HepG2 (cell line): ENCODE measurements at regions not wholly inside any gene's neighbourhood (a gene's known extent, or its start where the extent isn't known, plus 50 kb on each side); places are given as distances from the start of the nearest gene placed in this dataset.

Experiments used
- ATAC-seq: fragments of 200-7000 bp; cut with Tn5 transposase; 3 replicates; pipeline ENCODE4 v1.9.1; 2020; ENCODE audit warnings: mild to moderate bottlenecking, moderate library complexity
- BruUV-seq: library from RNA; stranded (reverse); fragments of 400-500 nt; replicated peaks from 2 replicates; lab custom pipeline; 2021; lab: Mats Ljungman, UMichigan
- CTCF ChIA-PET: fragments of 300-600 bp; formaldehyde crosslinking; extraction: SDS; loops from one replicate; lab custom pipeline; 2021; ENCODE audit warnings: low total read pairs, inconsistent platforms, low intra/inter-chr PET ratio; lab: Yijun Ruan, JAX
- POLR2A ChIA-PET: fragments of 350-600 bp; sonication (Branson Sonifier 250); formaldehyde crosslinking; loops from one replicate; lab custom pipeline; 2020; ENCODE audit warnings: antibody characterized with exemption, inconsistent platforms; lab: Yijun Ruan, JAX
- DNase-seq: peaks from one replicate; pipeline ENCODE4 v3.0.0-alpha.2; 2015; ENCODE audit warnings: low spot score
- FAIRE-seq: peaks from 3 replicates; lab custom pipeline; 2011; peaks lifted over from hg19 to GRCh38; lab: Jason Lieb, UNC
- H2AFZ ChIP-seq: one replicate; pipeline ENCODE4 v1.6.1; 2011; ENCODE audit warnings: low read length, inconsistent platforms
- H3K27ac ChIP-seq: fragments of 300-600 bp; 3 replicates; pipeline ENCODE4 v1.8.0; 2011; ENCODE audit warnings: mixed run types, mild to moderate bottlenecking, mixed read lengths, low read length, inconsistent platforms; ENCODE audit not compliant: insufficient read depth; ENCODE audit errors: extremely low read length
- H3K27me3 ChIP-seq, 2 experiments: fragments of 200-600 bp in 1 of 2; 2 replicates in 1 of 2; 3 replicates in 1 of 2; pipeline versions ENCODE4 v1.6.0 to v1.8.0; 2011; ENCODE audit warnings: low read length in 2 of 2, mild to moderate bottlenecking in 2 of 2, moderate library complexity in 2 of 2, inconsistent platforms in 1 of 2; ENCODE audit not compliant: insufficient read depth in 2 of 2, control insufficient read depth in 1 of 2
- H3K36me3 ChIP-seq, 2 experiments: fragments of 200-600 bp in 1 of 2; replicated peaks in 1 of 2; 2 replicates in 1 of 2; 3 replicates in 1 of 2; pipeline versions ENCODE4 v1.5.1 to v1.8.0; 2011; ENCODE audit warnings: low read length in 2 of 2, inconsistent platforms in 1 of 2; ENCODE audit not compliant: insufficient read depth in 2 of 2, control insufficient read depth in 1 of 2
- H3K4me1 ChIP-seq: 2 replicates; pipeline ENCODE4 v1.5.1; 2012; ENCODE audit warnings: low read length, inconsistent platforms; ENCODE audit not compliant: insufficient read depth
- H3K4me2 ChIP-seq: 2 replicates; pipeline ENCODE4 v1.6.0; 2011; ENCODE audit warnings: low read depth, low read length, inconsistent platforms
- H3K4me3 ChIP-seq, 3 experiments: fragments of 200-600 bp in 1 of 3; sonication (generic), shearing (Covaris generic) in 1 of 3; replicated peaks in 1 of 3; 2 replicates each; pipeline ENCODE4 v1.5.1; 2011 to 2016; ENCODE audit warnings: low read length in 3 of 3, inconsistent platforms in 2 of 3, low read depth in 2 of 3, mild to moderate bottlenecking in 2 of 3, control low read depth in 1 of 3, mixed read lengths in 1 of 3; ENCODE audit not compliant: insufficient read depth in 1 of 3
- H3K79me2 ChIP-seq: one replicate; pipeline ENCODE4 v1.6.1; 2011; ENCODE audit warnings: low read length, inconsistent platforms; ENCODE audit not compliant: insufficient read depth
- H3K9ac ChIP-seq: 2 replicates; pipeline ENCODE4 v1.6.0; 2011; ENCODE audit warnings: mild to moderate bottlenecking, low read depth, low read length, inconsistent platforms; ENCODE audit not compliant: insufficient read depth
- H3K9me3 ChIP-seq: 2 replicates; pipeline ENCODE4 v1.5.1; 2012; ENCODE audit warnings: mild to moderate bottlenecking, low read length
- H4K20me1 ChIP-seq: 2 replicates; pipeline ENCODE4 v1.6.0; 2011; ENCODE audit warnings: inconsistent platforms, mild to moderate bottlenecking, low read length, moderate library complexity; ENCODE audit not compliant: insufficient read depth
- ATF5 ChIP-seq: sonication (generic); formaldehyde crosslinking; IDR thresholded peaks from 2 replicates; pipeline ENCODE4 v1.4.0; 2020; ENCODE audit warnings: mild to moderate bottlenecking, low read depth, missing genetic modification reagents
- HINFP ChIP-seq: sonication (generic); formaldehyde crosslinking; IDR thresholded peaks from 2 replicates; pipeline ENCODE4 v1.4.0; 2020; ENCODE audit warnings: low read depth, mild to moderate bottlenecking, missing genetic modification reagents
- HOXA3 ChIP-seq: sonication (generic); formaldehyde crosslinking; IDR thresholded peaks from 2 replicates; pipeline ENCODE4 v1.5.0; 2020; ENCODE audit warnings: missing genetic modification reagents
- IRF1 ChIP-seq: sonication (generic); formaldehyde crosslinking; IDR thresholded peaks from 2 replicates; pipeline ENCODE4 v1.4.0; 2020; ENCODE audit warnings: low read depth, mild to moderate bottlenecking, missing genetic modification reagents
- MYC ChIP-seq: sonication (generic); formaldehyde crosslinking; IDR thresholded peaks from 2 replicates; pipeline ENCODE4 v1.9.0; 2021; ENCODE audit warnings: missing genetic modification reagents, borderline replicate concordance
- PCBP2 ChIP-seq: fragments of 200-400 bp; formaldehyde crosslinking; optimal IDR thresholded peaks from 2 replicates; pipeline ENCODE3; 2018; ENCODE audit warnings: low read length, low read depth; ENCODE audit not compliant: poor library complexity, severe bottlenecking
- PHB2 ChIP-seq: fragments of 450-650 bp; IDR thresholded peaks from 2 replicates; pipeline ENCODE4 v1.6.1; 2018; ENCODE audit not compliant: partially characterized antibody
- PHF5A ChIP-seq: IDR thresholded peaks from one replicate; pipeline ENCODE4 v1.6.1; 2018; ENCODE audit warnings: low read depth, missing genetic modification reagents; ENCODE audit not compliant: unreplicated experiment
- RXRA ChIP-seq: sonication (generic); formaldehyde crosslinking; IDR thresholded peaks from 2 replicates; pipeline ENCODE4 v1.5.1; 2020; ENCODE audit warnings: missing genetic modification reagents
- SMYD3 ChIP-seq: sonication (generic); formaldehyde crosslinking; IDR thresholded peaks from 2 replicates; pipeline ENCODE4 v1.8.1; 2023; ENCODE audit warnings: mild to moderate bottlenecking, missing genetic modification reagents
- ZFP82 ChIP-seq: sonication (generic); formaldehyde crosslinking; IDR thresholded peaks from 2 replicates; pipeline ENCODE4 v1.5.1; 2020; ENCODE audit warnings: mild to moderate bottlenecking, missing genetic modification reagents, borderline replicate concordance
- ZNF205 ChIP-seq: IDR thresholded peaks from 2 replicates; pipeline ENCODE4 v1.6.1; 2018; ENCODE audit warnings: missing biosample characterization, missing genetic modification reagents
- ZNF234 ChIP-seq: sonication (generic); formaldehyde crosslinking; conservative IDR thresholded peaks from 2 replicates; pipeline ENCODE4 v1.5.1; 2020; ENCODE audit warnings: mild to moderate bottlenecking, missing genetic modification reagents
- ZNF501 ChIP-seq: sonication (generic); formaldehyde crosslinking; IDR thresholded peaks from 2 replicates; pipeline ENCODE4 v1.5.1; 2020; ENCODE audit warnings: mild to moderate bottlenecking, moderate library complexity, missing genetic modification reagents
- ZNF660 ChIP-seq: sonication (generic); formaldehyde crosslinking; IDR thresholded peaks from 2 replicates; pipeline ENCODE4 v1.5.1; 2020; ENCODE audit warnings: mild to moderate bottlenecking, low read depth, missing genetic modification reagents, borderline replicate concordance
- ZNF724P ChIP-seq: sonication (generic); formaldehyde crosslinking; IDR thresholded peaks from 2 replicates; pipeline ENCODE4 v1.8.0; 2022; ENCODE audit warnings: missing genetic modification reagents, borderline replicate concordance
- ZNF891 ChIP-seq: sonication (generic); formaldehyde crosslinking; IDR thresholded peaks from 2 replicates; pipeline ENCODE4 v1.5.0; 2020; ENCODE audit warnings: mild to moderate bottlenecking, missing genetic modification reagents
- WGBS: methylation state at CpG from one replicate; pipeline ENCODE4 v1.1.6; 2017; ENCODE audit warnings: low lambda C conversion rate; 5-methylcytosine and 5-hydroxymethylcytosine counted together
- in situ Hi-C: cut with HindIII; loops from 2 replicates; pipeline ENCODE4 v1.10.0; 2017; ENCODE audit warnings: low pct_unique_long_range_greater_than_20kb; ENCODE audit not compliant: extremely low pct_ligation_motif_present
- intact Hi-C: fragments of 100-400 bp; cut with micrococcal nuclease; formaldehyde crosslinking; loops from one replicate; pipeline ENCODE4 v1.10.0; 2022; ENCODE audit not compliant: unreplicated experiment

- POLR2A ChIA-PET = no interaction called here
- TF ChIP-seq RXRA (CRISPR knock-in tag) (no peak), ZNF891 (CRISPR knock-in tag) (no peak), ZNF660 (CRISPR knock-in tag) (no peak), ZNF724P (CRISPR knock-in tag) (no peak), PHF5A (CRISPR knock-in tag) (no peak), IRF1 (CRISPR knock-in tag) (no peak), HOXA3 (no peak), ZNF501 (no peak), PCBP2 (no peak), HINFP (CRISPR knock-in tag) (no peak), SMYD3 (CRISPR knock-in tag) (no peak), PHB2 (no peak), ZNF205 (CRISPR knock-in tag) (no peak), ATF5 (CRISPR knock-in tag) (no peak), ZFP82 (no peak), MYC (no peak), ZNF234 (CRISPR knock-in tag) (no peak)
- in situ Hi-C loops (no loop called here), intact Hi-C loops (no loop called here)
- H3K4me2 ChIP-seq = no peak overlapping the region
- WGBS = 16% methylated on average over 2 of the region's 2 CpGs
- H3K27me3 ChIP-seq = no peaks in the 10 kb centered on the region; a peak in 1 of 5 replicates
- BruUV-seq = no TSS peak
- no peaks in the 10 kb centered on the region for H3K9me3 ChIP-seq
- no peaks in the 10 kb centered on the region for H3K79me2 ChIP-seq
- no peak overlapping the region for H2AFZ ChIP-seq
- H3K4me3 ChIP-seq = no peak overlapping the region
- FAIRE-seq (no peak), ATAC-seq (no peak), DNase-seq (no peak)
- H3K27ac ChIP-seq = no peak overlapping the region
- H3K36me3 ChIP-seq = no peaks in the 10 kb centered on the region
- H4K20me1 ChIP-seq = no peaks in the 10 kb centered on the region
- CTCF ChIA-PET = no interaction called here
- H3K9ac ChIP-seq = no peak overlapping the region
- H3K4me1 ChIP-seq = no peaks in the 10 kb centered on the region
Measured at GRCh38 chr5:54709096-54709495, 191.5 kb downstream of the SNX18 start.
